ENCODE measurements at regions not wholly inside any gene's neighbourhood (a gene's known extent, or its start where the extent isn't known, plus 50 kb on each side); places are given as distances from the start of the nearest gene placed in this dataset.
"Not testable (repeated sequence)": the region's sequence is repeated elsewhere in the genome, so short reads cannot be mapped to it uniquely, and the experiment has no call there.

GRCh38 chr10:6711881-6712280 lies 131.8 kb upstream of the PRKCQ start:
- H3K4me1 ChIP-seq (ENCODE audit: insufficient read depth, low read length), result no peaks in the 10 kb centered on the region
- no peak overlapping the region for H3K27ac ChIP-seq (ENCODE audit: low read length)
- no peaks in the 10 kb centered on the region for H3K9me3 ChIP-seq (ENCODE audit: insufficient read depth, low read depth, low read length)
- no peaks in the 10 kb centered on the region for H3K36me3 ChIP-seq (ENCODE audit: insufficient read depth, low read depth, low read length)
- H3K9ac ChIP-seq (ENCODE audit: low read depth, low read length), result no peak overlapping the region
- H3K27me3 ChIP-seq (ENCODE audit: insufficient read depth, low read length), result no peaks in the 10 kb centered on the region
- no peak overlapping the region for H3K4me3 ChIP-seq (ENCODE audit: low read length)

DNA sequence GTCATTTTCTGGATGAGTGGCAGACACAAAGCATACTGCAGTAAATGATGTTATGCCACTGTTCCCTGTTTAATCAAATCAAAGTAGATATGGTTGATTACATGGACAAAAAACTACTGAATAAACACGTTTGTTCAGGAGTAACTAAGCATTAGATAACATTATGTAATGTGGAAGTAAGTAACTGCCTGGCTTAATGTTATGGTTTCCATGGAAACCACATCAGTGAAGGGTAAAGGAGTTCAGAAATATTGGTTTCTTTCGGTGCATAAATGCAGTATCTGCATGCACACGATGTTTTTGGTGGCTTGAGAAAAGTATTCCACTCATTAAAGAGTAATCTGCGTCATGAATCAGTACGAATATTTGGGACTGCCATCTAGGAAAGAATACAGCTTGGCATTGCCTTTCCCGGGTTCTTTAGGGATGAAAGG lies 131.3 kb upstream of the PRKCQ start:
- no peaks in the 10 kb centered on the region for H3K36me3 ChIP-seq (ENCODE audit: insufficient read depth, low read depth, low read length)
- H3K4me3 ChIP-seq (ENCODE audit: low read length), result no peak overlapping the region
- no peaks in the 10 kb centered on the region for H3K27me3 ChIP-seq (ENCODE audit: insufficient read depth, low read length)
- no peak overlapping the region for H3K27ac ChIP-seq (ENCODE audit: low read length)
- H3K9ac ChIP-seq (ENCODE audit: low read depth, low read length), result no peak overlapping the region
- H3K9me3 ChIP-seq (ENCODE audit: insufficient read depth, low read depth, low read length), result no peaks in the 10 kb centered on the region
- no peaks in the 10 kb centered on the region for H3K4me1 ChIP-seq (ENCODE audit: insufficient read depth, low read length)

GRCh38 chr10:6707352-6707751 lies 127.3 kb upstream of the PRKCQ start:
- no peak overlapping the region for H3K9ac ChIP-seq (ENCODE audit: low read depth, low read length)
- H3K4me3 ChIP-seq (ENCODE audit: low read length), result no peak overlapping the region
- H3K27ac ChIP-seq (ENCODE audit: low read length), result no peak overlapping the region
- no peaks in the 10 kb centered on the region for H3K36me3 ChIP-seq (ENCODE audit: insufficient read depth, low read depth, low read length)
- no peaks in the 10 kb centered on the region for H3K9me3 ChIP-seq (ENCODE audit: insufficient read depth, low read depth, low read length)
- H3K27me3 ChIP-seq (ENCODE audit: insufficient read depth, low read length), result no peaks in the 10 kb centered on the region
- H3K4me1 ChIP-seq (ENCODE audit: insufficient read depth, low read length), result no peaks in the 10 kb centered on the region; the same call in 1 of the 2 replicates

- Histone ChIP-seq H3K4me1 (ENCODE audit: insufficient read depth, low read length) (no peaks in the 10 kb centered on the region; the same call in 1 of the 2 replicates), H3K9me3 (ENCODE audit: insufficient read depth, low read depth, low read length) (no peaks in the 10 kb centered on the region), H3K36me3 (ENCODE audit: insufficient read depth, low read depth, low read length) (no peaks in the 10 kb centered on the region), H3K9ac (ENCODE audit: low read depth, low read length) (no peak overlapping the region), H3K27me3 (ENCODE audit: insufficient read depth, low read length) (no peaks in the 10 kb centered on the region), H3K27ac (ENCODE audit: low read length) (no peak overlapping the region), H3K4me3 (ENCODE audit: low read length) (no peak overlapping the region)
Measured at GRCh38 chr10:6706725-6707124, 126.6 kb upstream of the PRKCQ start.

DNA sequence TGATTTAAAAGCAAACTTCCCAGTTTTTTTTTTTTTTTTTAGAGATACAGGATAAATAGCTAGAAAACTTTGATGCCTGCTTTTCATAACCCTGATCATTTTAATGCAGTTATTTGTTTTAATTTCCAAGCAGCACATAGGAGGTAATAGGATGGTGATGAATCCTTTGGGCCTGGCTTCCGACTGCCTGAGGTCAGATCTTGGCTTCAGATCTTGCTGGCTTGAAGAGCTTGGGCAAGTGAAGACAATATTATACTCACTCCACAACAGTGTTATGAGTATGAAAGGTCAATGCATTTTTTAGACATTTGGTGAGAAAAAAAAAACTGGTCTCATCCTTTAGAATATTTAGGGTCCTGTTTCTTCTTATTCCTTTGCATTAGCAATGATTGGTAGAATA lies 124.8 kb upstream of the PRKCQ start:
- no peaks in the 10 kb centered on the region for H3K9me3 ChIP-seq (ENCODE audit: insufficient read depth, low read depth, low read length)
- no peaks in the 10 kb centered on the region for H3K27me3 ChIP-seq (ENCODE audit: insufficient read depth, low read length)
- H3K4me1 ChIP-seq (ENCODE audit: insufficient read depth, low read length), result no peaks in the 10 kb centered on the region; the same call in 1 of the 2 replicates

GRCh38 chr10:6702833-6703232 lies 122.8 kb upstream of the PRKCQ start:
- not testable (repeated sequence) for H3K9ac ChIP-seq (ENCODE audit: low read depth, low read length); H3K9me3 ChIP-seq (ENCODE audit: insufficient read depth, low read depth, low read length); H3K27me3 ChIP-seq (ENCODE audit: insufficient read depth, low read length); H3K4me3 ChIP-seq (ENCODE audit: low read length); H3K4me1 ChIP-seq (ENCODE audit: insufficient read depth, low read length); H3K27ac ChIP-seq (ENCODE audit: low read length); H3K36me3 ChIP-seq (ENCODE audit: insufficient read depth, low read depth, low read length)

More for the DNA sequence above, 124.8 kb upstream of the PRKCQ start:
- no peak overlapping the region for H3K9ac ChIP-seq (ENCODE audit: low read depth, low read length)
- no peak overlapping the region for H3K4me3 ChIP-seq (ENCODE audit: low read length)
- H3K27ac ChIP-seq (ENCODE audit: low read length), result no peak overlapping the region
- H3K36me3 ChIP-seq (ENCODE audit: insufficient read depth, low read depth, low read length), result no peaks in the 10 kb centered on the region

GRCh38 chr10:6702030-6702429 lies 122.0 kb upstream of the PRKCQ start:
- Histone ChIP-seq H3K9ac (ENCODE audit: low read depth, low read length) (no peak overlapping the region), H3K9me3 (ENCODE audit: insufficient read depth, low read depth, low read length) (no peaks in the 10 kb centered on the region), H3K27me3 (ENCODE audit: insufficient read depth, low read length) (no peaks in the 10 kb centered on the region), H3K27ac (ENCODE audit: low read length) (no peak overlapping the region), H3K4me1 (ENCODE audit: insufficient read depth, low read length) (no peaks in the 10 kb centered on the region; the same call in 1 of the 2 replicates), H3K36me3 (ENCODE audit: insufficient read depth, low read depth, low read length) (no peaks in the 10 kb centered on the region), H3K4me3 (ENCODE audit: low read length) (no peak overlapping the region)

GRCh38 chr10:6701289-6701688 lies 121.2 kb upstream of the PRKCQ start:
- H3K9me3 ChIP-seq (ENCODE audit: insufficient read depth, low read depth, low read length), result no peaks in the 10 kb centered on the region
- H3K4me3 ChIP-seq (ENCODE audit: low read length), result no peak overlapping the region
- no peaks in the 10 kb centered on the region for H3K36me3 ChIP-seq (ENCODE audit: insufficient read depth, low read depth, low read length)
- H3K4me1 ChIP-seq (ENCODE audit: insufficient read depth, low read length), result no peaks in the 10 kb centered on the region; the same call in 1 of the 2 replicates
- H3K27ac ChIP-seq (ENCODE audit: low read length), result no peak overlapping the region
- no peaks in the 10 kb centered on the region for H3K27me3 ChIP-seq (ENCODE audit: insufficient read depth, low read length)
- H3K9ac ChIP-seq (ENCODE audit: low read depth, low read length), result no peak overlapping the region

GRCh38 chr10:6700066-6700465 lies 120.0 kb upstream of the PRKCQ start:
- Histone ChIP-seq H3K27me3 (ENCODE audit: insufficient read depth, low read length) (no peaks in the 10 kb centered on the region), H3K9me3 (ENCODE audit: insufficient read depth, low read depth, low read length) (no peaks in the 10 kb centered on the region), H3K4me3 (ENCODE audit: low read length) (no peak overlapping the region)

DNA sequence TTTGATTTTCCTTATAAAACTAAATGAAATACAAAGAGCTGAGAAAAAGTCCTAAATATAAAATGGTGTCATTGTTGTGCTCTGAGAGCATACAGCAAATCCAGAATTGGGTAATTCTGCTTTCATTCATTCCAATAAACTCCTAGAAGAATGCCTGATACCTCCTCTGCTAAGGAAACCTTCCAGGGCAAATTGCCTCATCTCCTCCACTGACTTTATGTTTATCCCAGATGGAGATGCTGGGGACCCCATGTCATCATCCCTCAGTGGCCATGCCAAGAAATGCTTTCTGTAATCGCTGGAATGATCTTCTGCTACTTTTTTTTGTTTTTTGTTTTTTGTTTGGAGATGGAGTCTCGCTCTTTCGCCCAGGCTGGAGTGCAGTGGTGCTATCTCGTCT lies 119.3 kb upstream of the PRKCQ start:
- Histone ChIP-seq H3K4me1 (ENCODE audit: insufficient read depth, low read length) (no peaks in the 10 kb centered on the region; the same call in 1 of the 2 replicates), H3K27me3 (ENCODE audit: insufficient read depth, low read length) (no peaks in the 10 kb centered on the region), H3K4me3 (ENCODE audit: low read length) (no peak overlapping the region), H3K27ac (ENCODE audit: low read length) (no peak overlapping the region), H3K9ac (ENCODE audit: low read depth, low read length) (no peak overlapping the region), H3K36me3 (ENCODE audit: insufficient read depth, low read depth, low read length) (no peaks in the 10 kb centered on the region), H3K9me3 (ENCODE audit: insufficient read depth, low read depth, low read length) (no peaks in the 10 kb centered on the region)

More at GRCh38 chr10:6700066-6700465, 120.0 kb upstream of the PRKCQ start:
- Histone ChIP-seq H3K36me3 (ENCODE audit: insufficient read depth, low read depth, low read length) (no peaks in the 10 kb centered on the region), H3K27ac (ENCODE audit: low read length) (no peak overlapping the region), H3K4me1 (ENCODE audit: insufficient read depth, low read length) (no peaks in the 10 kb centered on the region; the same call in 1 of the 2 replicates), H3K9ac (ENCODE audit: low read depth, low read length) (no peak overlapping the region)

DNA sequence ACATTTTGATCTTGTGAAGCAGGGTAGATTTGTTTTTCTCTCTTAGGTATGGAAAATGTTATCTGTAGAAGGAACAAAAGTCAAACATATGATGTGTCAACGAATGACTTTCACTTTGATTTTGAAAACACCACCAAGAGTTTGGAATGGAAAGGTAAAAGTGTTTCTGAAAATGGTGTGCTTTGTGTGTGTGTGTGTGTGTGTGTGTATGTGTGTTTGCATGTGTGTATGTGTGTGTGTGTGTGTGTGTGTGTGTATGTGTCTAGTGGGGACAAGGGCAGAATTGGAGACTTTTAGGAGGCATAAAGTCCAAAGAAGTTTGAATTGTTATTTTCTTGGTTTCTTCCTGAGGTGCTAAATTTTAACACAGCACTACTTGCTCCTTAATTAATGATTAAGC lies 115.4 kb upstream of the PRKCQ start:
- Histone ChIP-seq H3K9me3 (ENCODE audit: insufficient read depth, low read depth, low read length) (no peaks in the 10 kb centered on the region), H3K4me3 (ENCODE audit: low read length) (no peak overlapping the region), H3K27ac (ENCODE audit: low read length) (no peak overlapping the region), H3K36me3 (ENCODE audit: insufficient read depth, low read depth, low read length) (no peaks in the 10 kb centered on the region), H3K27me3 (ENCODE audit: insufficient read depth, low read length) (no peaks in the 10 kb centered on the region), H3K9ac (ENCODE audit: low read depth, low read length) (no peak overlapping the region), H3K4me1 (ENCODE audit: insufficient read depth, low read length) (no peaks in the 10 kb centered on the region)

DNA sequence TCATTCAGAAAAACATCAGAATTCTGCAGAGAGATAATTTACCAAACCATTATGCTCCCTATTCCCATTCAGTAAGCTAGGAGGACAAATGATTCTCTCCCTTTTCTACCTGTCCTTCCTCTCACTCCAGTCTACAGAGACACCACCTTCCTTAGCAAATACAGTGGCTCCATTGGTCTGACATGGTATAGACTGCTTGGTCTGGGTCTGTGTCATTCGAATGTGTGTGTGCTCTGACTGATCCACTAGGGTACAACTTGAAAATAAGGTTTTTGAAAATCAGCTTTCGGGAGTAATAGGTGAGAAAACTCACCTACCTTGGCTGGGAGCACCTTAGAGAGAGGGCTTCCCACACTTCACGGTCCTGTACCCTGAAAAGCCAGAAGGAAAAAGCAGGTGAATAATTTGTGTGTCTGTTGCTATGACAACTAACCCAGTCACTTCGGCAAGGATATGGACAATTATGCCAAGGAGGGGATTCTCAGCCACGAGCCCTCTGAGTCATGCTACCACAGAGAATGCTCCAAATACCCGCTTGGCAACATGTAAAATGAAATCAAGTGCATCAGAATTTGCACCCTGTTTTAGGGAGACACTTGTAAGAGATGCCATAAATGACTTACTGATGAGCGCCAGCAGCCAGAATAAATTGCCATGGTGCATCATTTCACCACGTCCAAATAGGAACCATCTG lies 114.5 kb upstream of the PRKCQ start:
- Histone ChIP-seq H3K27ac (ENCODE audit: low read length) (no peak overlapping the region), H3K4me1 (ENCODE audit: insufficient read depth, low read length) (no peaks in the 10 kb centered on the region), H3K27me3 (ENCODE audit: insufficient read depth, low read length) (no peaks in the 10 kb centered on the region)

More for the DNA sequence above, 114.5 kb upstream of the PRKCQ start:
- H3K4me3 ChIP-seq (ENCODE audit: low read length), result no peak overlapping the region
- H3K9me3 ChIP-seq (ENCODE audit: insufficient read depth, low read depth, low read length), result no peaks in the 10 kb centered on the region
- H3K36me3 ChIP-seq (ENCODE audit: insufficient read depth, low read depth, low read length), result no peaks in the 10 kb centered on the region
- H3K9ac ChIP-seq (ENCODE audit: low read depth, low read length), result no peak overlapping the region
